GM18498 (cell line): ENCODE measurements at regions not wholly inside any gene's neighbourhood (a gene's known extent, or its start where the extent isn't known, plus 50 kb on each side); places are given as distances from the start of the nearest gene placed in this dataset.

Experiments used
- ATAC-seq: cut with Tn5 transposase; IDR thresholded peaks from one replicate; pipeline ENCODE4 v1.9.1; 2021; ENCODE audit warnings: mild to moderate bottlenecking, moderate library complexity; ENCODE audit not compliant: unreplicated experiment

DNA sequence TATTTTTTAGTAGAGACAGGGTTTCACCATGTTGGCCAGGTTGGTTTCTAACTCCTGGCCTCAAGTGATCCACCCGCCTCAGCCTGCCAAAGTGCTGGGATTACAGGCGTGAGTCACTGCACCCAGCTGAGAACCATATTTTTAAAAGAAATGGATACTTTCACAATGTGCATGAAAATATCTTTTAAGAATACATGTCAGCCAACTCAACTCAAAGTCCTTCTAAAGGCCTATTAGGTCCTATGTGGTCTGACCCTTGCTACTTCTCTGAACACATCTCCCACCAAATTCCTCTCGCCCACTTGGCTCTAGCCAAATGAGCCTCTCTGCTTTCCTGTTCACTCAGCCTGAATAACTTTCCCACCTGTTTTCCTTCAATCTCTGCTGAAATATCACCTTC is 119.6 kb downstream of the MTX2 start:
- no peak for ATAC-seq

DNA sequence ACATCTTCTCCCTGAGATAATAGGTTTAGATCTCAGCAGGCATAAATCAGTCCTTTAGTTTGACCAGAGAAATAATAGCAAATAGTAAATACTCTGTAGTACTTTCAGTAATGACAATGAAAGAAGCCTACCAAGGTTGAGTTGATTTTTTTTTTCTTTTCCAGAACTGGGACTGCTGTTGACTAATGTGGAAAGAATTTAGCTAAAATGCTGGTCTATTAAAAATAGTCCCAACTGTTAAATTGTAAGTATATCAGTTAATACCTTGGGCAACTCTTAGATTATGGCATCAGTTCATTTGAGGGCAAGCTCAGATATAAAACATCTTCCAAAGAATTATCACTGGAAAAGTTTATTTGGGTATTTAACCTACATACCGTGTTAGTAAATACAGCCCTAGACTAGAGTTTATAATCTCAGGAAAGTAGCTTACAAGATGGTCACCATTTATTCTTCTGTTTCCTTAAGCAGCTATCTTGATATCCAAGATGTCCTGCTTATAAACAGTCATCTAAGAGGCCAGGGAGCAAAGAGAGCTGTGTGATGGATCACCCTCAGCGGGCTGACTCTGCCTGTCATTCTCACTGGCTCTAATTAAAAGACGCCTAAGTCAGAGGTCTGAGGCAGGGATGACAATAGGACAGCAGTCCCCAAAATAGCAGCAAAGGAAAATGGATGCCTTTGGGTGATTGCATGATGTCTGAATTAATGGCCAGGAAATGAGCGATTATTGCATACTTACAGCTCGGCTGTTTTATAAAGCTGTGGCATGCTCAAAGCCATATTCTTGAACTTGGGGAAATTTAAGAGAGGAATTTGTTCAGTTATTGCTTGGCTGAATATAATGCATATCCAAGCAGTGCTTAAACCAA is 121.3 kb downstream of the MTX2 start:
- ATAC-seq = no peak

DNA sequence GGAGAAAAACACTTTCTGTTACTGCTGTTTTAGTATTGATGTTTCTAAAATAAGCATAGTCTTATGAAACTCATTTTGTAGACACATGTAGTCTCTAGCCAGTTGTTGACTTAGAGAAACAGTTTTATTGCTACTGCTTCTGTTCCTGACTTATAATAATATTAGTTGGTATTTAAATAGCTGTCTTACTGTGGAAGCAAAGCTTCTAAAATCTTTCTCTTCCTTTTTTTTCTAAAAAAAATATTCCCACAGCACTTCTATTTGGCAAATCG is 121.8 kb downstream of the MTX2 start:
- ATAC-seq = no peak

DNA sequence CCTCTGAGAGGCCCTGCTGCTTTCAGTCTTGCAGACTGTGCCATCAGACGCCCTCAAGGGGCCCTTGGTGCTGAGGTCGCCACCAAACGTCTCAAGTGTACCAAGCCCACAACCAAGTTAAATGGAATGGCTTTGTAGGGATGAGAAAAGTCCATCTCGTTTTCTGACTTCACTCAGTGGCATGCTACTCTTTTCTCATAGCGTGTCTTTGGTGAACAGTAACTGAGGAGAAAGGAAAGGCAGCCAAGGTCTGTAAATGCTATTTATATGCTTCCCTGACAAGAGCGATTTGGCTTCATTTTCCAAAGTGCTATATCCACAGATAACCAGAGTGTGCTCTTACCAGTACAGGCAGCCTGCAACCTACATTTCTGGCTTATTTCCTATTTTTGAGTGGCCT is 123.0 kb downstream of the MTX2 start:
- no peak for ATAC-seq

GRCh38 chr2:176392744-176393414 is 123.6 kb downstream of the MTX2 start:
- no peak for ATAC-seq

DNA sequence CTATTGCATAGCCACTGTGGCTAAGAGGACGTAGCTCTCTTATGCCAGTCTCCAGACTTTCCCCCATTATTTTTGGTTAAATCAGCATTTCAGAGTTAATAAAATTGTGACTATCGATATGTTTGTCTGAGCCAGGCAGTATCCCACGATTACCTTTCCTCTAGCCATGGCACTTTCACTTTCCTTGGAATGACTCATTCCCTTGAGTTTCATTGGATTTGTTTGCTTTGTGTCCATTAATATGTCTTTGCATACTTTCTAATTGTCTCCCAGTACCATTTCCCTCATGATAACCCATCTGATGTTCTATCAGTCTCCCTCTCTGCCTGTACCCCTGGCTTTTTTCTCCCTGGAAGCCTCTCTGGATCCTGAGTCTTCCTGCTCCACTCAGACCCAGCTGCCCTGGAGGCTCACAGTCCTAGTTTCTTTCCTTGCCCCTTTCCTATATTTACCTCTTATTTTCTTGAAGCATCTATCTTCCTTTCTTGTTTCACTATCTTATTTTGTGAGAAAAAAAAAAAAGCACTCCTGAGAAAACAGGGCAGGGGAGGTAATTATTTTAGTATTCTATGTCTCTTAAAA is 126.1 kb downstream of the MTX2 start:
- ATAC-seq = no peak

GRCh38 chr2:176398243-176399073 is 129.2 kb downstream of the MTX2 start:
- no peak for ATAC-seq

GRCh38 chr2:176399074-176399598 is 129.9 kb downstream of the MTX2 start:
- no peak for ATAC-seq

DNA sequence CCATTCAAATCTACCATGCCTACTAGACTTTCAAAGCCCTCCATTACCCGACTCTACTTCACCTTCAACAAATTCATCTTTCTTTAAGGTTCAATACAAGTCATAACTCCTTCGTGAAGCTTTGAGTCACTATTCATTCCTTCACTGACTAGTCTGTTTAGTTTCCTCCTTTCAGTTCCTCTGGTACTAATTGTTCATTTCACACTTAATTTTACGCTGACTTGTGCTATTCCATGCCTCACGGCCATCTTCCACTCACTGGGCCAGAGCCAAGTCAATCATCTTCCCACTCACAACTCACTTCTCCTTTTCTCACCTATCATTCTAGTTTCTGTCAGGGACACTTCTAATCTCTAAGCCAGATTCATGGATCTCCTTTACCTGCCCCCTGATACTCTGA is 136.2 kb downstream of the MTX2 start:
- no peak for ATAC-seq

GRCh38 chr2:176407706-176408105 is 138.5 kb downstream of the MTX2 start:
- ATAC-seq = no peak

- ATAC-seq = no peak
Observed at GRCh38 chr2:176409671-176410070, 140.4 kb downstream of the MTX2 start.

- no peak for ATAC-seq
Observed at GRCh38 chr2:176412136-176412535, 142.9 kb downstream of the MTX2 start.

DNA sequence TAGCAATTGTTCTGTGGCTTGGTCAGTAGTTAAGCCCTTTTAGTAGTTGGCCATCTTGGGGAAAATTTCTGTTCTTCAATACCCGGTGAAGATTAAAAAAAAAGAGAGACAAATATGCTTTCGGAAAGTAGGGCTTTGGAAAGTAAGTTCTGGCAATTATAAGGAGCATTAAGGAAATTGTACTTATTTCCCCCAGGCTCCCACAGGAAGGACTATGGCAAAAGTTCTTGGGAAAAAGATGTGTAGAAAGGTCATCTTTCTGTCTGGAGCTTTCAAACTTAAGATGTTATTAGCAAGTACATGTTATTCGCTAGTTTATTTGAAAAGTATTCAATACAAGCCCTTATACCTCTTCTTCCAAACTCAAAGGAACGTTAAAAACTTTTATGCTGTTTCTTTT is 144.5 kb downstream of the MTX2 start:
- ATAC-seq = no peak

DNA sequence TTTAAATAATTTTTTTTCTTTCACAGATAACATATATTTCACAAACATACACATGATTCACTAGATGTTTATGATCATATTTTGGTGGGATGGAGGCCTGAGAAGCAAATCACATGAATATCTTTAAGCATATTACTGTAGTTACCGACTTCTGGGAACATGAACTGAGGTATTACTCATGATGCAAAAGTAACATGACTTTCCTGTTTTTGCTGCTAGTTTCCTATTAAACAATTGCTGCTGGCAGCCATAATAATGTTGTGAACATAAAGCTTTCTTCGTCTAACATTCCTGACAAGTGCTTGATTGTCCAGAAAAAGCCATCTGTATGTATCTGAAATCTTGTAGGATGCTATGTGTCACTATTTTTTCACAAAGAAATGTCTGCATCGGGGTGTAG is 145.4 kb downstream of the MTX2 start:
- ATAC-seq = no peak

- ATAC-seq = no peak
Observed at GRCh38 chr2:176415174-176415895, 146.1 kb downstream of the MTX2 start.

DNA sequence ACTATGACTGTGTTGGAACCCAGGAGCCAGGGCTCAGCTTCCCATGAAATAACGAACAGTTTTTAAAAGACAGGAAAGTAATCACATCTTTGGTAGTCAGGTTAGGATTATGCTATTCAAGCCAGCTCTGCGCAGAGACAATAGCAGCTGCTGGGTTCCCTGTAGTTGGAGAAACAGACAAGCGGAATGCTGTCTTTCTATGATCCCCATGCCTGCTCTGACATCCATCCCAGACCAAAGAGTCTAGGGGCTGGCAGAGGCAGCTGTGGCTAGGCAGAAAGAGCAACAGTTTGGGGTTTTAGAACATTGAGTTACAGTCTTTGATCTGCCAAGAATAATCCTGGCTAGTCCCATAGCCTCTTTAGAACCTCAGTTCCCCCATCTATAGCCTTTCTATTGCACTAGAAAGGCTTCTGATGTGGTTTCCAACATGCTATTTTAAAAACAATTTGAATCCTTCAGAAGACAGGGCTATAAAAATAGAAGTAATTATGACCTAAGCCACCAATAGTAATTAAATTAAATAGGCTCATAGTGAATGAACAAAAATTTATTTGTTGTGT is 146.8 kb downstream of the MTX2 start:
- no peak for ATAC-seq

DNA sequence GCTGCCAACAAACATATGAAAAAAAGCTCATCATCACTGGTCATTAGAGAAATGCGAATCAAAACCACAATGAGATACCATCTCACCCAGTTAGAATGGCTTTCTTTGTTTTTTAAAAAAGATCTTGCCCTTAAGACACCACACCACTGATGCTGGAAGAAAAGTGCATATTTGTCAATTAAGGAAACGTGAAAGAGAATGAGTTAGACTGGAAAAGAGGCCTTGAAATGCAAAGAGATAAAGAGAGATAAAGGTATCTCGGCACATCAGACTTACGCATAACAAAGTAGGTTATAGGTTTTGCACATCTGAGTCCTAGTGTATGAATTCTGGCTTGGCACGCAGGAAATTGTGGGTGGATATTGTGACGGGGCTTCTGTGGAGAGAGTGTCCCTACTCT is 149.5 kb downstream of the MTX2 start:
- ATAC-seq = no peak

GRCh38 chr2:176419591-176420071 is 150.4 kb downstream of the MTX2 start:
- no peak for ATAC-seq

DNA sequence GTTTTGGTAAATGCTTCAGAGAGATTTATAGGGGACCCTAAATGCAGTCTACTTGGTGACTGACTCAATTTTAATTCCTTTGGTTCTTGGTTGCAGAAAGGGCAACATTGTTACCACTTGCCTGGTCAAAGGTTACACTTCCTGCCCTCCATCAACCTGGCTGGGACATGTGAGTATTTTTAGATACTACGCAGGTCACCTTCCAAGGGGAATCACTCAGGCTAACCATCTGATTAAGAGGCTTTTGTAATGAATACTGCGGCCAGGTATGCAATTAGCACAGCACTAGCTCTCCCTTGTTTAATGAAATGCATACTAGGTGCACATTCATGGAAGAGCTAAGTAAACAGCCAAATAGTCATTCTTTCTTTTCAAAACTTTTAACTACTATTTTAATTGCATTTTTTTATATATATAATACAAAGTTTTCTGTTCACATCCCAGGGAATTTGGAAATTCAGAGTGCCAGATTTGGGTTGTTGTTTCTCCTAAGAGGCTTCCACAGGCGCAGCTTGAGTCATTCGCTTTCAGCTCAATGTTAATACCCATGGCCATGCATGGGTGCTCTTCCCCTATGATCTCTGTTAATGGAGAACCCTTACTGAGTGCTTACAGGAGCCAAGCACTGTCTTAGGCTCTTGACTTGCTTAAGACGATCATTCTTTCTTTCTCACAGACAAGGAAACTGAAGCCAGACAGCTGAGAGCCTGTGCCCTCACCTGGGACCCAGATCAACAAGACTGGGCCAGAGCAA is 152.2 kb downstream of the MTX2 start:
- ATAC-seq = no peak
